SK-N-SH (cell line): ENCODE measurements at regions not wholly inside any gene's neighbourhood (a gene's known extent, or its start where the extent isn't known, plus 50 kb on each side); places are given as distances from the start of the nearest gene placed in this dataset.

ENCODE experiments used
- CHD2 ChIP-seq: fragments of 150-350 bp; IDR thresholded peaks from 2 replicates; pipeline ENCODE4 v1.6.1; 2018; ENCODE audit warnings: low read length; ENCODE audit not compliant: partially characterized antibody
- EZH2phosphoT487 ChIP-seq: fragments of 200-600 bp; sonication (generic); IDR thresholded peaks from 2 replicates; pipeline ENCODE4 v1.6.1; 2017; ENCODE audit warnings: low read depth, mixed run types, mild to moderate bottlenecking, antibody characterized with exemption, moderate library complexity, borderline replicate concordance
- GABPA ChIP-seq: IDR thresholded peaks from 2 replicates; pipeline ENCODE4 v1.4.0; 2012; ENCODE audit warnings: low read depth, mild to moderate bottlenecking
- NFIC ChIP-seq: IDR thresholded peaks from 2 replicates; pipeline ENCODE4 v1.4.0; 2012; ENCODE audit warnings: borderline replicate concordance
- POLR2AphosphoS5 ChIP-seq: IDR thresholded peaks from 2 replicates; pipeline ENCODE4 v1.6.1; 2012; ENCODE audit warnings: low read depth, low read length
- RAD21 ChIP-seq: IDR thresholded peaks from 2 replicates; pipeline ENCODE4 v1.6.1; 2012; ENCODE audit warnings: mild to moderate bottlenecking, low read length
- TAF1 ChIP-seq: IDR thresholded peaks from 2 replicates; pipeline ENCODE4 v1.6.1; 2012; ENCODE audit warnings: low read depth, mild to moderate bottlenecking, low read length, moderate library complexity, borderline replicate concordance
- TCF12 ChIP-seq: IDR thresholded peaks from 2 replicates; pipeline ENCODE4 v1.4.0; 2012
- YY1 ChIP-seq: IDR thresholded peaks from 2 replicates; pipeline ENCODE4 v1.4.0; 2012; ENCODE audit warnings: low read depth, mild to moderate bottlenecking
- TF ChIP-seq, protein P1 (sequence below): fragments of 200-600 bp; sonication (generic); IDR thresholded peaks from 2 replicates; pipeline ENCODE4 v1.6.1; 2017; ENCODE audit warnings: antibody characterized with exemption, mild to moderate bottlenecking, moderate library complexity

DNA sequence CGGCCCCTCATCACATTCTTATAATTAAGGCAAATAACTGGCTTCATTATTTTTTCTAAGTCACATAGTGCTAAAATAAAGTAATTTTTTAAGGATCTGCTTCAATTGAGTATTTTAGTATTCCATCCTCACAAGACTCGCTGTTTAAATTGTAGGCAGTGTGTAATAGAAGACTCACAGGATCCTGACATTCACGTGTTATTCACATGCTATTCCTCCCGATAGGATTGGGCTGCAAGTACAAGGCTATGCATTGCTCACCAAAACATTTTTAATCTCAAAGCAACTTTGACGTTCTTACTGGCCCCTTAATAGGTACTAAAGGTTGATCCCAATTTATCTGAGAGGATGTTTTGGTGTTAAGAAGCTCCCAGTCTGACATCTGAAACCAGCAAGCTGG, 127.6 kb upstream of the L3MBTL4 start:
- TF ChIP-seq, protein P1, sequence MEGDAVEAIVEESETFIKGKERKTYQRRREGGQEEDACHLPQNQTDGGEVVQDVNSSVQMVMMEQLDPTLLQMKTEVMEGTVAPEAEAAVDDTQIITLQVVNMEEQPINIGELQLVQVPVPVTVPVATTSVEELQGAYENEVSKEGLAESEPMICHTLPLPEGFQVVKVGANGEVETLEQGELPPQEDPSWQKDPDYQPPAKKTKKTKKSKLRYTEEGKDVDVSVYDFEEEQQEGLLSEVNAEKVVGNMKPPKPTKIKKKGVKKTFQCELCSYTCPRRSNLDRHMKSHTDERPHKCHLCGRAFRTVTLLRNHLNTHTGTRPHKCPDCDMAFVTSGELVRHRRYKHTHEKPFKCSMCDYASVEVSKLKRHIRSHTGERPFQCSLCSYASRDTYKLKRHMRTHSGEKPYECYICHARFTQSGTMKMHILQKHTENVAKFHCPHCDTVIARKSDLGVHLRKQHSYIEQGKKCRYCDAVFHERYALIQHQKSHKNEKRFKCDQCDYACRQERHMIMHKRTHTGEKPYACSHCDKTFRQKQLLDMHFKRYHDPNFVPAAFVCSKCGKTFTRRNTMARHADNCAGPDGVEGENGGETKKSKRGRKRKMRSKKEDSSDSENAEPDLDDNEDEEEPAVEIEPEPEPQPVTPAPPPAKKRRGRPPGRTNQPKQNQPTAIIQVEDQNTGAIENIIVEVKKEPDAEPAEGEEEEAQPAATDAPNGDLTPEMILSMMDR: no peak
- TF ChIP-seq EZH2phosphoT487 (no peak), TCF12 (no peak), YY1 (no peak), RAD21 (no peak), POLR2AphosphoS5 (no peak), GABPA (no peak), NFIC (no peak), CHD2 (no peak), TAF1 (no peak)
